Epithelial cell of esophagus (primary cell): ENCODE measurements at regions not wholly inside any gene's neighbourhood (a gene's known extent, or its start where the extent isn't known, plus 50 kb on each side); places are given as distances from the start of the nearest gene placed in this dataset.

Source experiments
- DNase-seq: peaks from one replicate; pipeline ENCODE4 v3.0.0; 2010; ENCODE audit warnings: low read depth
- H3K4me3 ChIP-seq: 2 replicates; pipeline ENCODE4 v1.5.1; 2011; ENCODE audit warnings: mild to moderate bottlenecking, low read length, control low read depth
- CTCF ChIP-seq: IDR thresholded peaks from 2 replicates; pipeline ENCODE4 v1.5.1; 2011; ENCODE audit warnings: low read depth, mild to moderate bottlenecking, low read length, control low read depth, inconsistent platforms; ENCODE audit not compliant: insufficient read depth; ENCODE audit errors: missing control alignments

GRCh38 chr5:82560561-82560960 is 282.4 kb upstream of the RPS23 start:
- no peak overlapping the region for H3K4me3 ChIP-seq
- DNase-seq = no peak
- TF ChIP-seq CTCF = no peak

GRCh38 chr5:82551840-82552385 is 273.8 kb upstream of the RPS23 start:
- DNase-seq = no peak
- no peak for TF ChIP-seq CTCF

GRCh38 chr5:82551192-82551591 is 273.0 kb upstream of the RPS23 start:
- DNase-seq = no peak
- no peak for TF ChIP-seq CTCF
- H3K4me3 ChIP-seq = no peak overlapping the region

More at GRCh38 chr5:82551840-82552385, 273.8 kb upstream of the RPS23 start:
- no peak overlapping the region for H3K4me3 ChIP-seq

GRCh38 chr5:82549263-82549662 is 271.1 kb upstream of the RPS23 start:
- TF ChIP-seq CTCF = no peak
- no peak for DNase-seq
- H3K4me3 ChIP-seq = no peak overlapping the region

GRCh38 chr5:82544004-82544403 is 265.9 kb upstream of the RPS23 start:
- no peak overlapping the region for H3K4me3 ChIP-seq
- no peak for DNase-seq
- no peak for TF ChIP-seq CTCF

GRCh38 chr5:82540301-82540700 is 262.1 kb upstream of the RPS23 start:
- no peak overlapping the region for H3K4me3 ChIP-seq
- no peak for TF ChIP-seq CTCF
- no peak for DNase-seq

- no peak for DNase-seq
- H3K4me3 ChIP-seq = no peak overlapping the region
- no peak for TF ChIP-seq CTCF
Measured at GRCh38 chr5:82538339-82539034, 260.3 kb upstream of the RPS23 start.
